ENCODE measurements at regions not wholly inside any gene's neighbourhood (a gene's known extent, or its start where the extent isn't known, plus 50 kb on each side); places are given as distances from the start of the nearest gene placed in this dataset.

- DNase-seq: no peak
Observed at GRCh38 chr11:69416762-69417698, 64.4 kb upstream of the LINC01488 start.

DNA sequence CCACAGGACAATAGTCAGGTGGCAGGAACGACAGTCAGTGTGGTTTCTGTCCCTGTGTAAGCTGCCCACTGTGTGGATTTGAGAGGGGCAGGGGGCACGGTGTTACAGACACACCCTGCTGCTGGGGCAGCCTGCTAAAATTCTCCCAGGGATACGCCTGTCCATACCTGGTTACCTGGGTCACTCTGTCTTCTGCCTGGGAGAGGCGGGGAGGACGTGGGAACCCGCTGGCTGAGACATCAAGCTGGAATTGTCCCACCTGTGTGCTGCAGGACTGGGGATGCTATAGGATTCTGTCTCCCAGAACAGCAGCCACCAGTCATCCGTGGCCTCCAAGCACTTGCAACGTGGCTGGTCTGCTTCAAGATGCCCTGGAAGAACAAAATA is 63.8 kb upstream of the LINC01488 start:
- DNase-seq: no peak

GRCh38 chr11:69418576-69419296 is 62.7 kb upstream of the LINC01488 start:
- no peak for DNase-seq

- DNase-seq: no peak
Observed at GRCh38 chr11:69419662-69420395, 61.6 kb upstream of the LINC01488 start.

- DNase-seq: no peak
Observed at GRCh38 chr11:69422645-69423044, 58.8 kb upstream of the LINC01488 start.

DNA sequence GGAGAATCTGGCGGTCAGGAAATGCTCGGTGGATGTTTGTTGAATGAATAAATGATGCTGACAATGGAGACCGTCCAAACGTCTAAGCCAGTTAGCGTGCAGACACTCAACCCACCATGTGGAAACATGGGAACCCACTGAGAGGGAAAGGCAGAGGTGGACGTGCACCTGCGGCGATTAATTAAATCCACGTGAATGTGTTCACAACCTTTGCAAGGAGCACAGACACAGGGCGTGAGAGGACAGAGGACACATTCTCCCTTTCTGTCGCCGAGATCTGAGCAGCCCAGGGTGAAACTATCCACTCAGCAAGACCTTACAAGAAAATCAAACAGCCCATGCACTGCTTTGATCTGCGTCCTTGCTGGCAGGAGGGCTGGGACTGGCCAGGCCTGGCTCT is 58.3 kb upstream of the LINC01488 start:
- no peak for DNase-seq

GRCh38 chr11:69423611-69424385 is 57.7 kb upstream of the LINC01488 start:
- DNase-seq: no peak

- no peak for DNase-seq
Observed at GRCh38 chr11:69424748-69425147, 56.7 kb upstream of the LINC01488 start.

DNA sequence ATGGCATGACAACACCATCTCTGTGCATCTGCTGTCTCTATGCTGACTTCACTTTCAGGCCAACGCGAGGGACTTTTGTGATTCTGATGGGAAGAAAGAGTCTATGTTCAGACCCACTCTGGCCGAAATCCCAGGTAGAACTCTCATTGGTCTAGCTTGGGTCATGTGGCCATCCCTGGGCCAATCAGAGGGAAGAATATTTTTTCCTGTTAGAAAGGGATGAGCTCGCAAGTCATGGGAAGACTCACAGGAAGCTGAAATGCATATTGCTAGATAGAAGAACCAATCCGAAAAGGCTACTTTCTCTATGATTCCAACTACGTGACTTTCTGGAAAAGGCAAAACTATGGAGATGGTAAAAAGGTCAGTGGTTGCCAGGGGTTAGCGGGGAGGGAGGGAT is 56.0 kb upstream of the LINC01488 start:
- DNase-seq: no peak

GRCh38 chr11:69425895-69426544 is 55.4 kb upstream of the LINC01488 start:
- DNase-seq: no peak

DNA sequence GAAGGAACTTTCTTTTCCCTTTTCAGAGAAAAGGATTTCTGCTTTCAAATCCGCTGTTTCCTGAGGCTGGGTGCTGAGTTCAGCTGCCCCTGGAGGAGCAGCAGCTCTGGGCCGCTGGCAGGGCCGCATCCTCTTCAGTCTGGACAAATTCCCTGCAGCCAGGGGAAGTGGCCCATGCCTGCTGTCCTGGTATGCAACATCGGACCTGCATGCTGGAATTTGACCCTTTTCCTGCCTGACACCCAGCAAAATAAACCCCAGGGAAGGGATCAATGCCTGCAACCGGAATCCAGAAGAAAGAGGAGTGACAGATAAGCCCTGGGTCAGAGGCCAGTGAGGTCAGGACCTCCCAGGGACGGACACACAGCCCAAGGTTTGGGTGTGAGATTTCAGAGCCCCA is 54.1 kb upstream of the LINC01488 start:
- DNase-seq: no peak

DNA sequence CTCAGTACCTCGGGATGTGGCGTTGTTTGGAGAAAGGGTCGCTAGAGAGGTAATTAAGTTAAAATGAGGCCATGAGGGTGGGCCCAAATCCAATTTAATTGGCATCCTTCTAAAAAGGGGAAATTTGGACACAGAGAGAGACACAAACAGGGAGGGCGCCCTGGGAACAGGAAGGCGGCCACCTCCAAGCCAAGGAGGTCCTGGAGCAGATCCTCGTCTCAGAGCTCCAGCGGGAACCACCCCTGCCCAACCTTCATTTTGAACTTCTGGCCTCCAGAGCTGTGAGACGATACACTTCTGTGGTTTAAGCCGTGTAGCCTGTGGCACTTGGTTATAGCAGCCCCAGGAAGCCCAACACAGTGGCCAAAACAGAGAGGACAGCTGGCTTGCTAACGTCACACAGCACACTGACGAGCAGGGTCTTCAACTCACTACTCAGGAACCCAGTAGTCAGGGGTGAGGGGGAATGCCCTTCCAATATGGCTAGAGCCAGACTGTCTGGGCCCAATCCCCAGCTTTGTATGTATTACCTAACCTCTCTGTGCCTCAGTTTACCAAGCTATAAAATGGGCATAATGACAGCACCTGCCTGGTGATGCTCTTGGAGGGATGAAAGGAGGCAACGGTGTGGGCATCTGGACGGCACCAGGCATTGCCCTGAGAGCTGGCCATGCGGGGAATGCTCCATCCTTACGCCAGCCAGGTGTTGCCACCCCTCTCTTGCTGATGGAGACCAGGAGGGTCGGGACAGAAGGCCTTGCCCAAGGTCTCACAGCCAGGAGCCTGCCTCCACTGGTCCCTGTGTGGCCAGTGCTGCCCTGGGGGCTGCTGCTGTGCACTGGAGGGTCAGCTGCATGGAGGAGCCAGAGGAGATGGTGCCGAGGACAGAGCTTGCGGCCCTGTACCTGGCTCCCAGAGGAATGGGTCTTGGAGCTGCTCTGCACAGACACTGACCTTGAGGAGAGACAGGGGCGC is 53.3 kb upstream of the LINC01488 start:
- DNase-seq: no peak

DNA sequence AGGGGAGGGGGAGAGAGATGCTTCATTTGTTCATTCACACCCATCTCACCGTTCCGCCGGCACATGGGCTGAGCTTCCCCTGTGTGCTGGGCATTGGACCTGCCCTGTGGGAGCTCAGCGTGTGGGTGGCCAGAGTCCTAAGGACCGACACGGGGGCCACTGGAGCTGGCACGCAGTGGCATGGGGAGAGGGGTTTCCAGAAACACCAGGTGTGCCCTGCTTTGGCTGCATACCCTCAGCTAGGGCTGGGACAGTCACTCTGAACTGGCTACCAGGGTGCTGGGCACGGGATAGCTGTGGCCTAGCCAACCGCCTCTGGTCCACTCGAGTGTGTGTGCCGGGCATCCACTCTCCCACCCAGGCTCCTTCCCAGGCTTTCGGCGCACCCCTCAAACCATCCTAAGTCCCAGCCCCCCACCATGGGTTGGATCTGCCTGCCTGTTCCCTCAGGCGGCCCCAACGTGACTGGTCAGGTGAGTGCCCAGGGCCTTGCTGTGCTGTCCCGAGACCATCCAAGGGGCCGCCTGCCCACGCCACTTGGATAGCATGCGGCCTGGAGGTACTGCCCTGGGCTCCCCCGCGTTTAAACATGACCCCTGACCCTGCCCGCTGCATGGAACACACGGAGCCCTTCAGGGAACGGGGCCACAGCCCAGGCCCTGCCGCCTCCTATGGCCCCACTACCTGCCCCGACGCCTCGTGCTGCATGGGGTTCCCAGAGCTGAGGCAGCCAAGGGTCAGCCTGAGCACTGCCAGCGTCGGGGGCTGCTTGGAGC is 51.6 kb upstream of the LINC01488 start:
- DNase-seq: no peak

DNA sequence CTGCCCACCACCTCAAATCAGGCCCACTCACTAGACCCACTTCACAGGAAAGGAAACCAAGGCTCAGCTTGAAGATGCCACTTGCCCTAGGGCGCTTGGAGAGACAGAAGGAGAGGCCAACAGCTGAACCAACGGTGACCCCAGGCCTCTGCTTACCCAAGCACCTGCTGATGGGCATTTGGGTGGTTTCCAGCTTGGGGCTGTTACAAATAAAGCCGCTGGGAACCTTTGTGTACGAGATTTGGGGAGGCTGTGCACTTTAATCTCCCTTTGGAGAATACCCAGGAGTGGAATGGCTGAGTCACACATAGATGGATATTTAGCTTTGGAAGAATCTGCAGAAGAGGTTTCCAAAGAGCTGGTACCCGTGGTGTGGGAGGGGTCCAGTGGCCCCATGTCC is 50.9 kb upstream of the LINC01488 start:
- no peak for DNase-seq

DNA sequence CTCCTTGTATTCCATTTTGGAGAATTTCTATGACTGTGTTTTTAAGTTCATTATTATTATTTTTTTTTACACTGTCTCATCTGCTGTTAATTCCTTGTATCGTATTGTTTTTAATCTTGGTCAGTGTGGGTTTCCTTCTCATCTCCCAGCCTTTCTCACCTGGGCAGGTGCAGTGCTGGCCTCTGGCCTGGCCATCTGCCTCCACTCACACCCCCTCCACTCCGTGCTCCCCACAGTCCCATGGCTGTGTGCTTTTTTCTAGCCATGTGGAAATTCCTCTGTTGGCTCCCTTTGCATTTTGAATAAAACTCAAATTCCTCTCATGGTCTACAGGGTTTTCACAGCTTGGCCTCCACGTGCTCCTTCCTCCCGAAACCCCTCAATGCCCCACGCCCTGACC is 50.3 kb upstream of the LINC01488 start:
- no peak for DNase-seq

Data from CD4-positive, alpha-beta T cell treated with Interleukin-1 beta for 1 hour (primary cell).